GM23338 (cell line): ENCODE measurements at regions not wholly inside any gene's neighbourhood (a gene's known extent, or its start where the extent isn't known, plus 50 kb on each side); places are given as distances from the start of the nearest gene placed in this dataset.

Source experiments
- ATAC-seq: fragments of 200-7000 bp; cut with Tn5 transposase; 3 replicates; pipeline ENCODE4 v1.9.1; 2020
- DNase-seq: peaks from one replicate; pipeline ENCODE4 v3.0.0-alpha.2; 2015; ENCODE audit warnings: low spot score
- H2AFZ ChIP-seq: fragments of 200-600 bp; sonication (generic); 2 replicates; pipeline ENCODE4 v1.8.0; 2016; ENCODE audit warnings: antibody characterized with exemption, mild to moderate bottlenecking, moderate library complexity
- H3F3A ChIP-seq: fragments of 200-600 bp; sonication (generic); replicated peaks from 2 replicates; pipeline ENCODE4 v1.8.0; 2017; ENCODE audit warnings: antibody characterized with exemption, mixed run types, low read depth
- H3K27ac ChIP-seq: fragments of 200-600 bp; sonication (generic); 2 replicates; pipeline ENCODE4 v1.6.1; 2016; ENCODE audit warnings: low read depth
- H3K27me3 ChIP-seq: fragments of 200-600 bp; sonication (generic); 2 replicates; pipeline ENCODE4 v1.8.0; 2016; ENCODE audit warnings: mild to moderate bottlenecking, mixed run types, moderate library complexity; ENCODE audit not compliant: insufficient read depth
- H3K36me3 ChIP-seq: fragments of 200-600 bp; sonication (generic); 2 replicates; pipeline ENCODE4 v1.8.0; 2016; ENCODE audit warnings: mild to moderate bottlenecking; ENCODE audit not compliant: insufficient read depth
- H3K4me1 ChIP-seq: fragments of 200-600 bp; sonication (generic); 2 replicates; pipeline ENCODE4 v1.8.0; 2016; ENCODE audit warnings: mild to moderate bottlenecking, moderate library complexity; ENCODE audit not compliant: insufficient read depth
- H3K4me2 ChIP-seq: fragments of 200-600 bp; sonication (generic); 2 replicates; pipeline ENCODE4 v1.7.1; 2017; ENCODE audit warnings: mixed run types
- H3K4me3 ChIP-seq: fragments of 200-600 bp; sonication (generic); 2 replicates; pipeline ENCODE4 v1.6.1; 2016; ENCODE audit warnings: mixed run types
- H3K79me2 ChIP-seq: fragments of 200-600 bp; sonication (generic); replicated peaks from 2 replicates; pipeline ENCODE4 v1.8.0; 2017; ENCODE audit warnings: mild to moderate bottlenecking; ENCODE audit not compliant: insufficient read depth
- H3K9me2 ChIP-seq: fragments of 200-600 bp; sonication (generic); 2 replicates; pipeline ENCODE4 v1.8.0; 2017; ENCODE audit not compliant: insufficient read depth
- H4K20me1 ChIP-seq: fragments of 200-600 bp; sonication (generic); replicated peaks from 2 replicates; pipeline ENCODE4 v1.8.0; 2017; ENCODE audit warnings: mild to moderate bottlenecking; ENCODE audit not compliant: insufficient read depth
- H3K27ac Mint-ChIP-seq: 2 replicates; pipeline ENCODE4 v1.8.0; 2020; ENCODE audit warnings: inconsistent platforms, mild to moderate bottlenecking, moderate library complexity, mixed read lengths
- H3K27me3 Mint-ChIP-seq: 3 replicates; pipeline ENCODE4 v1.8.0; 2022; ENCODE audit warnings: low read depth, mild to moderate bottlenecking, moderate library complexity, mixed read lengths, inconsistent platforms; ENCODE audit not compliant: insufficient read depth, poor library complexity
- H3K36me3 Mint-ChIP-seq: 3 replicates; pipeline ENCODE4 v1.8.0; 2021; ENCODE audit warnings: low read depth, mild to moderate bottlenecking, inconsistent platforms, moderate library complexity, mixed read lengths
- H3K4me1 Mint-ChIP-seq: 3 replicates; pipeline ENCODE4 v1.8.0; 2020; ENCODE audit warnings: mild to moderate bottlenecking, inconsistent platforms, mixed read lengths
- H3K4me3 Mint-ChIP-seq: 3 replicates; pipeline ENCODE4 v1.8.0; 2021; ENCODE audit warnings: moderate library complexity, mild to moderate bottlenecking, inconsistent platforms, mixed read lengths
- H3K9me3 Mint-ChIP-seq: 3 replicates; pipeline ENCODE4 v1.8.0; 2020; ENCODE audit warnings: moderate library complexity, mild to moderate bottlenecking, inconsistent platforms, mixed read lengths
- CREB1 ChIP-seq: fragments of 250-450 bp; sonication (Bioruptor Pico); IDR thresholded peaks from 2 replicates; pipeline ENCODE4 v1.5.0; 2020; ENCODE audit warnings: low read depth, mild to moderate bottlenecking, moderate library complexity
- ETS1 ChIP-seq: IDR thresholded peaks from 2 replicates; pipeline ENCODE4 v1.6.1; 2016; ENCODE audit warnings: antibody characterized with exemption
- EZH2 ChIP-seq: fragments of 200-600 bp; sonication (generic); IDR thresholded peaks from one replicate; pipeline ENCODE4 v1.8.0; 2017; ENCODE audit warnings: antibody characterized with exemption, mild to moderate bottlenecking, low read depth; ENCODE audit not compliant: unreplicated experiment
- EZH2phosphoT487 ChIP-seq: fragments of 200-600 bp; sonication (generic); IDR thresholded peaks from one replicate; pipeline ENCODE4 v1.8.1; 2018; ENCODE audit warnings: antibody characterized with exemption; ENCODE audit not compliant: unreplicated experiment
- JUNB ChIP-seq: IDR thresholded peaks from one replicate; pipeline ENCODE4 v1.6.1; 2016; ENCODE audit warnings: antibody characterized with exemption; ENCODE audit not compliant: unreplicated experiment
- NANOG ChIP-seq: IDR thresholded peaks from 2 replicates; pipeline ENCODE4 v1.6.1; 2016; ENCODE audit warnings: antibody characterized with exemption, borderline replicate concordance
- POLR2AphosphoS5 ChIP-seq: IDR thresholded peaks from 2 replicates; pipeline ENCODE4 v1.6.1; 2016; ENCODE audit warnings: antibody characterized with exemption, low read depth
- REST ChIP-seq: IDR thresholded peaks from one replicate; pipeline ENCODE4 v1.6.1; 2018; ENCODE audit warnings: antibody characterized with exemption; ENCODE audit not compliant: unreplicated experiment
- STAT1 ChIP-seq: IDR thresholded peaks from one replicate; pipeline ENCODE4 v1.6.1; 2016; ENCODE audit warnings: antibody characterized with exemption; ENCODE audit not compliant: unreplicated experiment
- ZNF114 ChIP-seq: fragments of 250-450 bp; sonication (Bioruptor Pico); IDR thresholded peaks from 2 replicates; pipeline ENCODE4 v1.5.0; 2020; ENCODE audit warnings: mild to moderate bottlenecking, moderate library complexity
- TF ChIP-seq, protein P1 (sequence below), 2 experiments: fragments of 200-600 bp in 1 of 2; sonication (generic) in 1 of 2; conservative IDR thresholded peaks; 2 replicates each; pipeline versions ENCODE4 v1.5.1 to v1.6.1; 2016 to 2017; ENCODE audit warnings: antibody characterized with exemption in 2 of 2, low read depth in 2 of 2, mild to moderate bottlenecking in 2 of 2, moderate library complexity in 1 of 2

DNA sequence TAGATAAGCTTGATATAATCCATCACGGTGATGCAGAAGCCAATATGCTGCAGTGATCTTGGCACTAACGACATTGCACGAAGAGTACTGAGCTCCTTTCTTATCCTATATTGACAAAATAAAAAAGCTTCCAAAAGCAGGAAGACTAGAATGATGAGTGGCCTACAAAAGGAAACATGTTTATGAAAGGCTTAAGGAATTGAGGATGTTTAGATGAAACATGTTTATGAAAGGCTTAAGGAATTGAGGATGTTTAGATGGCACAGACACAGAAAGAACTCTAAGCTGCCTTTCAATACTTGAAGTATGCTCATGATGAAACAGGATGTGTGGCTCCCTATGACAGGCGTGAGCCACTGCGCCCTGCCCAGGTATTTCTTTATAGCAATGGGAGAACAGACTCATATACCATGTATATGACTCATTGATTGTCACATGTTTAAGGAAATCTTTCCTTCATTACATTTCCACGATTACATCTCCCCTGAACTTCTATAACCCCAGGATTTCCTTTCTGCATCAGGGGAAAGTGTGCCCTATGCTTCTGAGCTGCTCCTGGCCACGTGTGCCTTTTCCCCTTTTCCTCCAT is 690.8 kb upstream of the ARGLU1 start:
- no peaks in the 10 kb centered on the region for H3K27me3 Mint-ChIP-seq
- H3K36me3 Mint-ChIP-seq = no peaks in the 10 kb centered on the region
- no peak for DNase-seq
- Histone ChIP-seq H2AFZ (no peak overlapping the region), H3K79me2 (no peaks in the 10 kb centered on the region), H3F3A (no peaks in the 10 kb centered on the region), H3K4me3 (no peak overlapping the region), H3K9me2 (no peaks in the 10 kb centered on the region; the same call in 1 of the 2 replicates), H4K20me1 (no peaks in the 10 kb centered on the region), H3K27ac (no peak overlapping the region), H3K36me3 (no peaks in the 10 kb centered on the region), H3K4me2 (no peak overlapping the region), H3K4me1 (no peaks in the 10 kb centered on the region), H3K27me3 (no peaks in the 10 kb centered on the region)
- no peaks in the 10 kb centered on the region; the same call in 2 of the 3 replicates for H3K9me3 Mint-ChIP-seq
- H3K4me3 Mint-ChIP-seq = no peak overlapping the region
- no peak for TF ChIP-seq ZNF114 (CRISPR knock-in tag)
- no peak for TF ChIP-seq EZH2
- no peak overlapping the region; the same call in 1 of the 2 replicates for H3K27ac Mint-ChIP-seq
- H3K4me1 Mint-ChIP-seq = peaks cover under 1% of the 10 kb centered on the region; the same call in 1 of the 3 replicates
- no peak for ATAC-seq

DNA sequence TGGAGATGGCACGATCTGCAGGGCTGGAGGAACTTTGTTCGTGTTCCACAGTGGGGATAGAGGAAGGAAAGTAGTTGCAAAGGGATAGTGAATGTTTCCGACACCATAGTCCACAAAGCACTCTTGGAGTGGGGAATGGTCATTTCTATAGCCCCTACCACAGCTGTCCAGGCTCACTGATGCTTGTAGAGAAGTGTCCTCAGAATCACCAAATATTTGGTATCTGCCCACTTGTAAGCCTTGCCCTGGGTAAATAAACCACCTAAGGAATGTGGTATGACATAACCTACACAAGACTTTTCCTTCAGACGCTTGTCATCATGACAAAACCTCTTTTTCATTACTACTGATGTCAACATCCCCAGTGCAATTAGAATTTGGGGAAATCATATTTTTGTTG is 686.5 kb upstream of the ARGLU1 start:
- Mint-ChIP-seq H3K27ac (no peak overlapping the region), H3K36me3 (no peaks in the 10 kb centered on the region), H3K4me3 (no peak overlapping the region), H3K27me3 (peaks cover 3% of the 10 kb centered on the region), H3K4me1 (peaks cover 12% of the 10 kb centered on the region), H3K9me3 (no peaks in the 10 kb centered on the region; the same call in 2 of the 3 replicates)
- H3K27ac ChIP-seq = no peak overlapping the region
- ATAC-seq = no peak
- H4K20me1 ChIP-seq = no peaks in the 10 kb centered on the region
- no peaks in the 10 kb centered on the region for H3F3A ChIP-seq
- no peaks in the 10 kb centered on the region; the same call in 1 of the 2 replicates for H3K9me2 ChIP-seq
- H3K79me2 ChIP-seq = no peaks in the 10 kb centered on the region
- H3K4me2 ChIP-seq = no peak overlapping the region
- H3K4me1 ChIP-seq = peaks cover 7% of the 10 kb centered on the region
- no peak overlapping the region for H2AFZ ChIP-seq
- H3K27me3 ChIP-seq = no peaks in the 10 kb centered on the region
- no peaks in the 10 kb centered on the region for H3K36me3 ChIP-seq
- DNase-seq = no peak
- H3K4me3 ChIP-seq = no peak overlapping the region
- TF ChIP-seq JUNB (no peak), ETS1 (no peak), STAT1 (no peak), REST (no peak), POLR2AphosphoS5 (no peak), EZH2phosphoT487 (no peak), CREB1 (CRISPR knock-in tag) (no peak), NANOG (no peak), EZH2 (no peak)
- TF ChIP-seq, protein P1, sequence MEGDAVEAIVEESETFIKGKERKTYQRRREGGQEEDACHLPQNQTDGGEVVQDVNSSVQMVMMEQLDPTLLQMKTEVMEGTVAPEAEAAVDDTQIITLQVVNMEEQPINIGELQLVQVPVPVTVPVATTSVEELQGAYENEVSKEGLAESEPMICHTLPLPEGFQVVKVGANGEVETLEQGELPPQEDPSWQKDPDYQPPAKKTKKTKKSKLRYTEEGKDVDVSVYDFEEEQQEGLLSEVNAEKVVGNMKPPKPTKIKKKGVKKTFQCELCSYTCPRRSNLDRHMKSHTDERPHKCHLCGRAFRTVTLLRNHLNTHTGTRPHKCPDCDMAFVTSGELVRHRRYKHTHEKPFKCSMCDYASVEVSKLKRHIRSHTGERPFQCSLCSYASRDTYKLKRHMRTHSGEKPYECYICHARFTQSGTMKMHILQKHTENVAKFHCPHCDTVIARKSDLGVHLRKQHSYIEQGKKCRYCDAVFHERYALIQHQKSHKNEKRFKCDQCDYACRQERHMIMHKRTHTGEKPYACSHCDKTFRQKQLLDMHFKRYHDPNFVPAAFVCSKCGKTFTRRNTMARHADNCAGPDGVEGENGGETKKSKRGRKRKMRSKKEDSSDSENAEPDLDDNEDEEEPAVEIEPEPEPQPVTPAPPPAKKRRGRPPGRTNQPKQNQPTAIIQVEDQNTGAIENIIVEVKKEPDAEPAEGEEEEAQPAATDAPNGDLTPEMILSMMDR (conservative IDR thresholded peaks at IDR 0.05; ENCODE audit: low read depth in 2 of 2) = no peak
